NT2/D1 (cell line): ENCODE measurements at regions not wholly inside any gene's neighbourhood (a gene's known extent, or its start where the extent isn't known, plus 50 kb on each side); places are given as distances from the start of the nearest gene placed in this dataset.

Source experiments
- SUZ12 ChIP-seq: IDR thresholded peaks from 2 replicates; pipeline ENCODE4 v1.6.1; 2011; ENCODE audit not compliant: insufficient read length, insufficient read depth; ENCODE audit errors: extremely low read depth
- ZNF274 ChIP-seq: IDR thresholded peaks from 2 replicates; pipeline ENCODE4 v1.6.1; 2011; ENCODE audit warnings: mild to moderate bottlenecking, low read depth, low read length

DNA sequence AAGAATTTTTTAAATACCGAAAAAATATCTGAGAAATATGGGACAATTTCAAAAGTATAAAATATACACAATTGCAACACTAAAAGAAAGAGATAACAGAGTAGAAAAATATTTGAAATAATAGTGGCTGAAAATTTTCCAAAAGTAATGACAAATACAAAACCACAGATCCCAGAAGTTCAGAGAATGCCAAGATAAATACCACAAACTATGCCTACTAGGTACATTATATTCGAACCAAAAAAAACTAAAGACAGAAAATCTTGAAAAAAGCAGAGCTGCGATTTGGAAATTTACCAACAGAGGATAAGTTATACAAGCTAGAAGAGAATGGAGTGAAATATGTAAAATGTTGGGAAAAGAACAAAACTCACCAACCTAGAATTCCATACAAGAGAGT is 191.3 kb upstream of the ELAC2 start:
- TF ChIP-seq ZNF274 (no peak), SUZ12 (no peak)
